ENCODE measurements at regions not wholly inside any gene's neighbourhood (a gene's known extent, or its start where the extent isn't known, plus 50 kb on each side); places are given as distances from the start of the nearest gene placed in this dataset.

DNA sequence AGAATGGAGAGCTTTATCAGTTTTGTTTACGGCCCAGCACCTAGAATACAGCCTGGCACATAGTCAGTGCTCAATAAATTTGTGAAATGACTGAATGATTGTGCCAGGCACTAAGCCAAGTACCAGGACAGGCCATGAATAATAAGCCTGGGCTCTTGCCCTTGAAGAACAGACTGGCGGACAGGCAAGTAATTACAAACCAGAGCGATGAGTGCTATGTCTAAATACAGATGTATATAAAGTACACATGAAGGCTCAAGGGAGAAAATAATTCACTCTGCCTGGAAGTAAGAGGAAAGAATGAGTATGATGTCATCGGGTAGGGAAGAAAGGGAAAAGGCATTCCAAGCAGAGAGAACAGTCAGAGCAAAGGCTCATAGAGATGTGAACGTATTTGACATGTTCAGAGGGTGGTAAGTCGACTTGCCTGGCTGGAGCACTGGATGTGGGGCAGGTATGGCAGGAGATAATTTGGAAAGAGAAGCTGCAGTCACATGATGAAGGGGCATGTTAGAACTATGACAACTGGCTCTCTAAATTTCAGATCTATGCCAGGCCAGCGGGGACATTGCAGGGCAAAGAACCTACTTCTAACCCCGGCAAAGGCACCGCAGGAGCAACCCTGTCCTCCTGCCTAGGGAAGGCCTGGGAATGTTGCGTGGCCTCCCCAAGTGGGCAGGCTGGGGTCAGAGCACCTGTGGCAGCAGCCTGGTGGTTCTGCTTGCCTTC, 94.9 kb upstream of the EPCAM start:
- ATAC-seq = no peak
- H3K4me1 ChIP-seq (ENCODE audit: control insufficient read depth, insufficient read depth, low read length) = peaks cover 18% of the 10 kb centered on the region
- no peak overlapping the region for H3K4me2 ChIP-seq (ENCODE audit: control insufficient read depth, insufficient read depth)
- H3K4me3 ChIP-seq = no peak overlapping the region
- no peaks in the 10 kb centered on the region for H3K27me3 ChIP-seq (replicated peaks in 1 of 2; ENCODE audit: control insufficient read depth in 2 of 2, insufficient read depth in 2 of 2, low read length in 1 of 2)
- no TSS peak for BruUV-seq (replicated peaks)
- no peak overlapping the region for H3K27ac ChIP-seq (ENCODE audit: control insufficient read depth, insufficient read depth)
- ChIA-PET RAD21 (ENCODE audit: unreplicated experiment) (interaction anchor here (0.6 to 3.9 kb wide), 8 partner anchors 26 to 291 kb away, joined by 3 to 24 read pairs (median 4); no protein-coding TSS in a partner anchor), CTCF (interaction anchor here (1.4 to 5.8 kb wide), 8 partner anchors 8 to 356 kb away, joined by 4 to 63 read pairs (median 28); no protein-coding TSS in a partner anchor), SMC1A (ENCODE audit: uncharacterized antibody, unreplicated experiment) (interaction anchor here (0.6 to 12.0 kb wide), 7 partner anchors 15 to 274 kb away, joined by 3 to 134 read pairs (median 6); no protein-coding TSS in a partner anchor), POLR2A (interaction anchor here (1.0 to 4.6 kb wide), 2 partner anchors 27 to 34 kb away, joined by 5 to 25 read pairs; no protein-coding TSS in a partner anchor)
- in situ Hi-C loops (cut with MboI) = no loop called here
- TF ChIP-seq BACH1 (IDR thresholded peaks at IDR 0.05; ENCODE audit: borderline replicate concordance) (no peak), ATF7 (IDR thresholded peaks at IDR 0.05; ENCODE audit: low read depth) (peak; percentile 46; the same call in 1 of the 2 replicates)
- H4K20me1 ChIP-seq (ENCODE audit: control insufficient read depth, insufficient read depth) = no peaks in the 10 kb centered on the region
- no peak for FAIRE-seq
- no peak for DNase-seq (ENCODE audit: low read depth, low spot score)
- intact Hi-C loops (cut with micrococcal nuclease; ENCODE audit: unreplicated experiment) = no loop called here
- no peaks in the 10 kb centered on the region for H3K36me3 ChIP-seq (ENCODE audit: control insufficient read depth in 2 of 2, insufficient read depth in 2 of 2, low read length in 1 of 2)
- 81% methylated on average over 10 of the region's 10 CpGs for WGBS (ENCODE audit: insufficient coverage, insufficient replicate concordance, low lambda C conversion rate, missing lambda C conversion rate)
- no peak overlapping the region for H2AFZ ChIP-seq (ENCODE audit: control insufficient read depth, low read depth, low read length)
- H3K79me2 ChIP-seq (ENCODE audit: control insufficient read depth, insufficient read depth, low read length) = no peaks in the 10 kb centered on the region
- no peaks in the 10 kb centered on the region for H3K9me3 ChIP-seq (replicated peaks; ENCODE audit: control insufficient read depth, insufficient read depth, low read length)
- H3K9ac ChIP-seq (ENCODE audit: control insufficient read depth, insufficient read depth, low read length) = no peak overlapping the region

DNA sequence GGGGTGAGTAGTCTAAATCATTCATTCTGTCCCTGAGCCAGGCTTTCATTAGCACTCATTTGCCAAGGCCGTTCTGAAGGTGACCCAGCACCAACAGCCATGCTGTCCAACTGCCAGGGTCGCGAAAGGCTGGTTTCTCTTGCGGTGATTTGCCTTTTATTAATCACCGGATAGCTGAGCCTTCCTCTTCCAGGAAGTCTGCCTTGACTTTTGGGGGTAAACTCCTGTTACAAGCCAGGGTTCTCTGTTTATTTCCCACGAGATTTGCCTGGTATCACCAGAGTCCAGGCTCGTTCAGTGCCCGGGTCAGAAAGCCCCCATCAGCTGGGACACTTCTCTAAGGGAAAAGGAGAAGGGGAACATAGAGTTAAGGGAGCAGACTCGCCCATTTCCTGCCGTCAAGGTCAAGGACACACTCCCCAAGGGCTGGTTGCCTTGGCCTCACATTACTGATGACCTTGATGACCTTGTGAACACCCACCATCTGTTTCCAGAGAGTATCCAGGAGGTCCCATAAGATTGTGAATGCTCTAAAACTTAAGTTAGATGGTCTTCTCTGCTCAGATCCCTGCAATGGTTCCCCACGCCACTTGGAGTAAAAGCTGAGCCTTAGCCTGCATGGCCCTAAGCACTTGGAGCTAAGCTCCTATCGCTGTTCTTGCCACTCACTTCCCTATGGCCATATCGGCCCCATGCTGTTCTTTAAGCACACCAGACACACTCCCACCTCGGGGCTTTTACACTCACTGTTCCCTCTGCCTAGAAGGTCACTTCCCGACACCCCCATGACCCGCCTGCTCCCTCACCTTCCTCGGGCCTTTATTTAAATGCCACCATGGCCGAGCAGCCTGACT, 96.0 kb upstream of the EPCAM start:
- no peaks in the 10 kb centered on the region for H3K79me2 ChIP-seq (ENCODE audit: control insufficient read depth, insufficient read depth, low read length)
- TF ChIP-seq CTCF (IDR thresholded peaks at IDR 0.05 in 2 of 3, conservative IDR thresholded peaks at IDR 0.05 in 1 of 3; ENCODE audit: control insufficient read depth in 2 of 3, extremely low read depth in 1 of 3, insufficient read depth in 1 of 3, low read depth in 3 of 3, low read length in 3 of 3) (no peak), NR2F1 (conservative IDR thresholded peaks at IDR 0.05) (peak; percentile 60; the same call in 1 of the 2 replicates)
- POLR2A ChIA-PET = interaction anchor here (1.0 to 4.6 kb wide), 3 partner anchors 28 to 35 kb away, joined by 3 to 25 read pairs (median 5); no protein-coding TSS in a partner anchor
- H3K27ac ChIP-seq (ENCODE audit: control insufficient read depth, insufficient read depth) = no peak overlapping the region
- H3K27me3 ChIP-seq (replicated peaks in 1 of 2; ENCODE audit: control insufficient read depth in 2 of 2, insufficient read depth in 2 of 2, low read length in 1 of 2) = no peaks in the 10 kb centered on the region
- H4K20me1 ChIP-seq (ENCODE audit: control insufficient read depth, insufficient read depth) = no peaks in the 10 kb centered on the region
- intact Hi-C loops (cut with micrococcal nuclease; ENCODE audit: unreplicated experiment) (loop anchor here (2.0 kb wide), 1 partner anchor 38 kb away; no protein-coding TSS in a partner anchor), in situ Hi-C loops (cut with MboI) (no loop called here)
- RAD21 ChIA-PET (ENCODE audit: unreplicated experiment) = interaction anchor here (0.6 to 3.9 kb wide), 15 partner anchors 27 to 625 kb away, joined by 3 to 24 read pairs (median 4); no protein-coding TSS in a partner anchor
- CTCF ChIA-PET = interaction anchor here (0.7 to 5.8 kb wide), 15 partner anchors 9 to 269 kb away, joined by 3 to 63 read pairs (median 12); no protein-coding TSS in a partner anchor
- H2AFZ ChIP-seq (ENCODE audit: control insufficient read depth, low read depth, low read length) = peak overlapping the region; percentile 92
- peak overlapping the region; percentile 53 for H3K9ac ChIP-seq (ENCODE audit: control insufficient read depth, insufficient read depth, low read length)
- no peaks in the 10 kb centered on the region for H3K9me3 ChIP-seq (replicated peaks; ENCODE audit: control insufficient read depth, insufficient read depth, low read length)
- FAIRE-seq (no peak), DNase-seq (ENCODE audit: low read depth, low spot score) (no peak), ATAC-seq (no peak; the same call in 2 of the 3 replicates)
- SMC1A ChIA-PET (ENCODE audit: uncharacterized antibody, unreplicated experiment) = interaction anchor here (0.7 to 12.0 kb wide), 8 partner anchors 9 to 52 kb away, joined by 3 to 134 read pairs (median 8); no protein-coding TSS in a partner anchor
- peak overlapping the region; percentile 70 for H3K4me2 ChIP-seq (ENCODE audit: control insufficient read depth, insufficient read depth)
- BruUV-seq (replicated peaks) = no TSS peak
- H3K36me3 ChIP-seq (ENCODE audit: control insufficient read depth in 2 of 2, insufficient read depth in 2 of 2, low read length in 1 of 2) = no peaks in the 10 kb centered on the region
- peaks cover 18% of the 10 kb centered on the region for H3K4me1 ChIP-seq (ENCODE audit: control insufficient read depth, insufficient read depth, low read length)
- 60% methylated on average over 15 of the region's 18 CpGs for WGBS (ENCODE audit: insufficient coverage, insufficient replicate concordance, low lambda C conversion rate, missing lambda C conversion rate)
- H3K4me3 ChIP-seq = peak overlapping the region; percentile 71

Data from GM12878 (cell line).